H1 (cell line): ENCODE measurements at regions not wholly inside any gene's neighbourhood (a gene's known extent, or its start where the extent isn't known, plus 50 kb on each side); places are given as distances from the start of the nearest gene placed in this dataset.

Experiments
- CTCF ChIP-seq, 3 experiments: IDR thresholded peaks; 1 replicate in 2 of 3; 2 replicates in 1 of 3; pipeline versions ENCODE4 v1.5.1 to v1.6.1; 2011; ENCODE audit warnings: low read length in 3 of 3, mild to moderate bottlenecking in 3 of 3, inconsistent platforms in 2 of 3, low read depth in 1 of 3, moderate library complexity in 1 of 3; ENCODE audit not compliant: insufficient read depth in 1 of 3; ENCODE audit errors: control extremely low read depth in 1 of 3
- NRF1 ChIP-seq: IDR thresholded peaks from 2 replicates; pipeline ENCODE4 v1.6.1; 2011; ENCODE audit warnings: mild to moderate bottlenecking, low read depth, low read length, improper control_type of control experiment
- POLR2A ChIP-seq, 2 experiments: IDR thresholded peaks; 1 replicate in 1 of 2; 2 replicates in 1 of 2; pipeline ENCODE4 v1.6.1; 2011; ENCODE audit warnings: low read depth in 2 of 2, low read length in 2 of 2, mild to moderate bottlenecking in 2 of 2; ENCODE audit errors: control extremely low read depth in 1 of 2
- POLR2AphosphoS5 ChIP-seq: IDR thresholded peaks from 2 replicates; pipeline ENCODE4 v1.6.1; 2011; ENCODE audit warnings: low read depth, low read length

GRCh38 chr21:38716088-38716487 is 89.6 kb upstream of the ETS2 start:
- TF ChIP-seq CTCF (IDR thresholded peaks at IDR 0.05; ENCODE audit: control extremely low read depth in 1 of 3, insufficient read depth in 1 of 3, low read depth in 1 of 3, low read length in 3 of 3) (no peak), POLR2AphosphoS5 (no peak), POLR2A (IDR thresholded peaks at IDR 0.05; ENCODE audit: control extremely low read depth in 1 of 2, low read depth in 2 of 2, low read length in 2 of 2) (no peak), NRF1 (no peak)
